Nucleus accumbens (tissue), 56 donors: ENCODE measurements at regions not wholly inside any gene's neighbourhood (a gene's known extent, or its start where the extent isn't known, plus 50 kb on each side); places are given as distances from the start of the nearest gene placed in this dataset.

Experiments
- DNase-seq, 56 donors: peaks; one replicate each; lab custom pipeline; 2025; lab: John Stamatoyannopoulos, UW

GRCh38 chr1:5812295-5812694 is 179.9 kb downstream of the NPHP4 start:
- DNase-seq = no peak

DNA sequence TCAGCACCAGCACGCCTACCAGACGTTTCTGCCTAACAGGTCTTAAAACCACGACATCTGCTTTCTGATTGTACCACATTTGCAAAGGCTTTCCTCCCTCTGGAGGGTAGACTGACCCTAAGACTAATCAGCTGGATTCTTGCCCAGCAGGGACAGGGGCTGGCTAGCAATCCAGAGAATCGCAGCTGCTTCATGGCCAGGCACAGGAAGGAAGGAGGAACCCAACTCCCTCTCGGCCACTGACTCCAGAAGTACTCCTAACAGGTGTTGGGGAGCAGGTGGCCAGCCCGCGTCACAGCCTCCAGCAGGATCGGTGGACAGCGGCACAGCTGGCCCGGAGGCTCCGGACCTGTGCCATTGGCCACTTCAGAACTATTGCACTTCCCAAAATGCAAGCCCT is 180.8 kb downstream of the NPHP4 start:
- DNase-seq = no peak

DNA sequence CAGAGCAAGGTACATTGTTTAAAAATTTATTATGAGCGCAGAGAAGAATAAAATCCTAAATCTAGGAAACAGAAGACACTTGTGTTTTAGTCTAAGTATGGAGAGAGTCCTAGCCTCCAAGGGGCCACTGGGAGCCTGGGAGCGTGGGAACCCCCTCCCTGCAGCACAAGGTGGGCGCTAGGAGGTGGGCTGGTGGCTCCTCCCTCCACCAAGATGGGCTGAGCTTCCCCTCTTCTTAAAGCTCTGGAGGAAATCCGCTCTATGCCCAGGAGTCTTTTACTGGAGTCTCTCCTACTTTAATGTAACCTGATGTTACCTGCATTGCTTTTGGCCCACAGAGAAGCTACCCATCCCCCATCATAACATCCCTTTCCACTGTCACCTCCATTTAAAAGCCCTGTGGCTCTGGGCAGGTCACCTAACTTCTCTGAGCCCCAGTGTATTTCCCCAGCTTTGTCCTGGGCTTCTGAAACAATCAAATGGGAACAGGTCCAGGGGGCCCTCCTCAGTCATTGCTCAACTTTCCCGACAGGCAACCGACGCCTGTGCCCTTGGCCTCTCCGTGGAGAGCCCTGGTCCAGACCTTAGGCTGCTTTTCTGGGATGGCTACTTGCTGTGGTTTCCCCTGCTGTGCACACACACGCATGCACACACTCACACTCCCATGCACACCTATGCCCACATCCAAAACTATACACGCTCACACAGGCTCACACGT is 181.5 kb downstream of the NPHP4 start:
- no peak for DNase-seq

DNA sequence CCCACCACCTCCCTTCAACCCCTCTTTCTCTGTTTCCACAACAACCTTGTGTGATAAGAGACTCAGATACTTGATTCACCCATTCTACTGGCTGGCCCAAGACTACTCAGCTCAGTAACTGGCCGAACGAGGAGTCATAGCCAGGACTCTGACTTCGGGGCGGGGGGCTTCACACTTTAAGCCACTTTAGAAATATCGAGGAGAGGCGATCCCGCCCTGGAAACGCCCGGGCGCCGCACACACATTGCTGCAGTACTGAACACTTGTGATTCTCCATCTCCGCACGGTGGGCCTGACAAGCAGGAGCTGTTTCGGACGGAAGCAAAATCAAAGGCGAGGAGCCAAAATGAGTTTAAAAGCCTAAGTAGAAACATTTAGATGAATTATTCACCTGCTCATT is 182.1 kb downstream of the NPHP4 start:
- DNase-seq = no peak

- no peak for DNase-seq
Observed at GRCh38 chr1:5809207-5809788, 182.9 kb downstream of the NPHP4 start.

DNA sequence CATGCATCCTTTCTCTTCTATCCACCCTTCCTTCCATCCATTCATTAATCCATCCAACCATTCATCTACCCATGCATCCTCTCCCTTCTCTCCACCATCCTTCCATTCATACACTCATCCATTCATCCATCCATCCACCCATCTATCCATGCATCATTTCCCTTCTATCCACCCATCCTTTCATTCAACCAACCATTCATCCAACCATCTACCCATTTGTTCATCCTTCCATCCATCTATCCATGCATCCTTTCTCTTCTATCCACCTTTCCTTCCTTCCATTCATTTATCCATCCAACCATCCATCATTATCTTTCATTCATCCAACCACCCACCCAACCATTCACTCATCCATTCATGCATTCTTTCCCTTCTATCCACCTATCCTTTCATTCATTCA is 188.4 kb downstream of the NPHP4 start:
- DNase-seq = no peak

DNA sequence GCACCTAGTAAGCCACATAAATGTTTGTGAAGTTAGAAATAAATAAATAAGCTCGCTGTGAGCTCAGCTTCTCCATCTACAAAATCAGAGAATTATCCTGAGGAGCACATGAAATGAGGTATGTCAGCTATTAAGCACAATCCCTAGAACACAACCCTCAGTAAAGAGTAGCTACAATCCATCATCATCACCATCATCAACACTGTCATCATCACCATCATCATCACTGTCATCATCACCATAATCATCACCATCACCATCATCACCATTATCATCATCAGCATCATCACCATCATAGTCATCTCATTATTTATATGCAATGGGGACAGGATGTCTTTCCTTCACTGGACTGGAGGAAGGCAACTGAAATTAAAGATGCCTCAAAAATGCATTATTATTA is 189.6 kb downstream of the NPHP4 start:
- no peak for DNase-seq

- no peak for DNase-seq
Observed at GRCh38 chr1:5798904-5799303, 193.3 kb downstream of the NPHP4 start.

- DNase-seq = no peak
Observed at GRCh38 chr1:5798151-5798730, 194.0 kb downstream of the NPHP4 start.

- DNase-seq = no peak
Observed at GRCh38 chr1:5796028-5796427, 196.2 kb downstream of the NPHP4 start.

- no peak for DNase-seq
Observed at GRCh38 chr1:5794279-5794678, 197.9 kb downstream of the NPHP4 start.

DNA sequence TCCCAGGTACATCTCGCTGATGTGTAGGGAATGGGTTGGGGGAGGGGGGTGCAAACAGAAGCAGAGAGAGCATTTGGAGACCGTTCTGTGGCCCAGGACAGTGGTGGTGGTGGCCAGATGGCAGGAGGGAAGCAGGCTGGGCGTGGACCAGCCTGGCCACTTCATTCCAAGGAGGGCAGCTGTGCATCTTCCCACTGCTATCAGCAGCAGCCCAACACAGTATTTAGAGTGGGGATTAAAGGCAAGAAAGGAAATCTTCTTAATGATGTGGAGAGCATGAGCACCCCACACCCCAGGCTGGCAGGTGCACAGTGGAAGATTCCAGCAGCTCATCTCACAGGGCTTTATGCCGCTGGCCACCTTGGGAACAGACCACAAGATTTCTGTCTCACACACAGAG is 198.7 kb downstream of the NPHP4 start:
- no peak for DNase-seq

DNA sequence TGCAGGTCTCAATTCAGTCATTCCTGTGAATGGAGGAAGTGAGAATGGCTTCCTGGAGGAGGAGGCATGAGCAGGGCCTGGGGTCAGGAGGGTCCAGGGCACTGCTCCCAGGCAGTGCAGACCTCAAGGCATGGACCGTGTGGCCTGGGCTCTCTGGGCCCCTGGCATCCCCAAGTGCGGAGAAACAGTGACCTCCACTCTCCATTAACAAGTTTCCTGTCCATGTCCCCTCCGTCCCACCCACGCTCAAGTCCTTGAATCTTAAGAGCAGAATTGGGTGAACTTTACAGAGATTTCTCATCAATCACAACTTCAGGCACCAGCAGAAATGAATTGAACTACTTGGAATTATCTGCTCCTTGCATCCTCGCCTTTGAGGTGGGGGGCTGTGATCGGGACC is 211.1 kb downstream of the NPHP4 start:
- no peak for DNase-seq

DNA sequence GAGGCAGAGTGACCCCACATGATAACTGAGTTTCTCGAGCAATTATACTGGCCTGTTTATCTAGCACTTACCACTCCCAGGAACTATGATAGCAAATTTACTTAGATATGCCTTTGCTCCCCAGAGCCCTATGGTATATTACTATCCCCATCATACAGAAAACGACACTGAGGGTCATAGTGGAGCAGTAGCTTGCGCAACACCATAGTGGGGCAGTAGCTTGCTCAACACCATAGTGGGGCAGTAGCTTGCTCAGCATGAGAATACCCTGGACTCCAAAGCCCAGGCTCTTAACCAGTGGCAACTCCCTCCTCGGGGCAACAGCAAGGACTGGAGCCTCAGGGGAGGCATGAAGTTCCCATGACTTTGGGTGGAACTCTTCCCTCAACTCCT is 211.9 kb downstream of the NPHP4 start:
- no peak for DNase-seq

GRCh38 chr1:5779608-5780323 is 212.5 kb downstream of the NPHP4 start:
- no peak for DNase-seq

GRCh38 chr1:5776035-5776550 is 216.1 kb downstream of the NPHP4 start:
- DNase-seq = no peak

- no peak for DNase-seq
Observed at GRCh38 chr1:5774019-5774418, 218.2 kb downstream of the NPHP4 start.

GRCh38 chr1:5771788-5772187 is 220.4 kb downstream of the NPHP4 start:
- DNase-seq = no peak

GRCh38 chr1:5770981-5771765 is 221.1 kb downstream of the NPHP4 start:
- DNase-seq = peak in 1 of 56 donors; percentile 20

DNA sequence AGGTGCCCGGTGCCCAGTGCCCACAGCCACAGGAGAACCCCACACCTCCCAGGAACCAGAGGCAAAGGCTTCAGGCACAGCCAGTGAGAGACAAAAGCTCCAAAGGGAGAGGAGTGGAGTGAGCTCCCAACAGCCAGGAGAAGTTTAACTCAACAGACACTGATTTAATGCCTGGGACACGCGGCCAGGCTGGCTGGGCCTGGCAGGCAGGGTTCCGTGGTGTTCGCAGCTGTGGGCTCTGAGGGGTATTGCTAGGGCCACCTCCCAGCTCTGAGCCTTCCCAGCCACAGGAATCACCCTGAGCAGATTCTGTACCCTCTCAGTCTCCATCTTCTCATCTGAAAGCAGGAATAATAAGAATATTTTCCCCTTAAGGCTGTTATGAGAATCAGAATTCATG is 222.5 kb downstream of the NPHP4 start:
- DNase-seq = no peak

DNA sequence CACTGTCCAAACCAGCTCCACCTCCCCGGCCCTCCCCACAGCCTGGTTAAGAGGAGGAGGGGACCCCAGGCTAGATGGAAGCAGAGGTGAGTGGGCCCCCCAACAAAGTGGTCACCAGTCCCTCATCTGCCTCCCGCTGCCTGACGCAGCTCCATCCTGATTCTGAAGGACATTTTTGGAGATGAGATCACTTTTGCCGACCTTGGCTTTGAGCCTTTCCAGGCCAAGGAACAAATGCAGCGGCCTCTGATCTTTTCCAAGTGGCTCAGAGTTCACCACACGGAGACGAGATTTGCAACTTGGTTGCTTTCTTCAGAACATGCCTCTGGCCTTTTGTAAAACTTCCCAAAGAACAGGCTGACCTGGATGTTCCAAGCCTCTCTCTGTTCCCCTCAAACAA is 223.1 kb downstream of the NPHP4 start:
- no peak for DNase-seq
